MCF 10A (cell line): ENCODE measurements at regions not wholly inside any gene's neighbourhood (a gene's known extent, or its start where the extent isn't known, plus 50 kb on each side); places are given as distances from the start of the nearest gene placed in this dataset.

ENCODE experiments used
- BruUV-seq: library from RNA; stranded (reverse); fragments of 400-500 nt; replicated peaks from 2 replicates; lab custom pipeline; 2021; lab: Mats Ljungman, UMichigan
- CTCF ChIA-PET: fragments of 300-600 bp; sonication (Branson Sonifier 250); formaldehyde crosslinking; extraction: SDS; loops from one replicate; lab custom pipeline; 2021; ENCODE audit warnings: antibody characterized with exemption, inconsistent platforms; lab: Yijun Ruan, JAX
- POLR2A ChIA-PET: fragments of 300-600, 350-650 bp; sonication (Branson Sonifier 250); formaldehyde crosslinking; extraction: SDS; loops from one replicate; lab custom pipeline; 2020; ENCODE audit warnings: antibody characterized with exemption, inconsistent platforms; lab: Yijun Ruan, JAX
- DNase-seq: peaks from one replicate; pipeline ENCODE4 v3.0.0-alpha.2; 2018; ENCODE audit not compliant: unreplicated experiment
- H3K27ac Mint-ChIP-seq: one replicate; pipeline ENCODE4 v1.8.0; 2022; ENCODE audit warnings: mild to moderate bottlenecking, low read depth, mixed read lengths; ENCODE audit not compliant: unreplicated experiment
- H3K27me3 Mint-ChIP-seq: one replicate; pipeline ENCODE4 v1.8.0; 2022; ENCODE audit warnings: mixed read lengths; ENCODE audit not compliant: insufficient read depth, unreplicated experiment
- H3K36me3 Mint-ChIP-seq: one replicate; pipeline ENCODE4 v1.8.0; 2022; ENCODE audit warnings: mild to moderate bottlenecking, moderate library complexity, mixed read lengths; ENCODE audit not compliant: insufficient read depth, unreplicated experiment
- H3K4me1 Mint-ChIP-seq: one replicate; pipeline ENCODE4 v1.8.0; 2022; ENCODE audit warnings: mixed read lengths; ENCODE audit not compliant: insufficient read depth, unreplicated experiment
- H3K4me3 Mint-ChIP-seq: one replicate; pipeline ENCODE4 v1.8.0; 2022; ENCODE audit warnings: mild to moderate bottlenecking, moderate library complexity, mixed read lengths; ENCODE audit not compliant: unreplicated experiment
- H3K9me3 Mint-ChIP-seq: one replicate; pipeline ENCODE4 v1.8.0; 2022; ENCODE audit warnings: mixed read lengths; ENCODE audit not compliant: unreplicated experiment
- intact Hi-C: fragments of 100-400 bp; cut with micrococcal nuclease; formaldehyde crosslinking; loops from 2 replicates; pipeline ENCODE4 v1.14.1; 2022
- TF ChIP-seq, protein P1 (sequence below): fragments of 200-600 bp; IDR thresholded peaks from one replicate; pipeline ENCODE4 v1.8.0; 2022; ENCODE audit warnings: antibody characterized with exemption, mild to moderate bottlenecking; ENCODE audit not compliant: unreplicated experiment

- ChIA-PET CTCF (no interaction called here), POLR2A (no interaction called here)
- Mint-ChIP-seq H3K27ac (no peak overlapping the region), H3K4me3 (no peak overlapping the region), H3K36me3 (no peaks in the 10 kb centered on the region), H3K4me1 (no peaks in the 10 kb centered on the region), H3K9me3 (peaks cover 16% of the 10 kb centered on the region), H3K27me3 (no peaks in the 10 kb centered on the region)
- TF ChIP-seq, protein P1, sequence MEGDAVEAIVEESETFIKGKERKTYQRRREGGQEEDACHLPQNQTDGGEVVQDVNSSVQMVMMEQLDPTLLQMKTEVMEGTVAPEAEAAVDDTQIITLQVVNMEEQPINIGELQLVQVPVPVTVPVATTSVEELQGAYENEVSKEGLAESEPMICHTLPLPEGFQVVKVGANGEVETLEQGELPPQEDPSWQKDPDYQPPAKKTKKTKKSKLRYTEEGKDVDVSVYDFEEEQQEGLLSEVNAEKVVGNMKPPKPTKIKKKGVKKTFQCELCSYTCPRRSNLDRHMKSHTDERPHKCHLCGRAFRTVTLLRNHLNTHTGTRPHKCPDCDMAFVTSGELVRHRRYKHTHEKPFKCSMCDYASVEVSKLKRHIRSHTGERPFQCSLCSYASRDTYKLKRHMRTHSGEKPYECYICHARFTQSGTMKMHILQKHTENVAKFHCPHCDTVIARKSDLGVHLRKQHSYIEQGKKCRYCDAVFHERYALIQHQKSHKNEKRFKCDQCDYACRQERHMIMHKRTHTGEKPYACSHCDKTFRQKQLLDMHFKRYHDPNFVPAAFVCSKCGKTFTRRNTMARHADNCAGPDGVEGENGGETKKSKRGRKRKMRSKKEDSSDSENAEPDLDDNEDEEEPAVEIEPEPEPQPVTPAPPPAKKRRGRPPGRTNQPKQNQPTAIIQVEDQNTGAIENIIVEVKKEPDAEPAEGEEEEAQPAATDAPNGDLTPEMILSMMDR, result no peak
- intact Hi-C loops, result no loop called here
- BruUV-seq, result no TSS peak
- DNase-seq, result no peak
Observed at GRCh38 chrX:144809025-144809424, 438.3 kb upstream of the SPANXN1 start.

DNA sequence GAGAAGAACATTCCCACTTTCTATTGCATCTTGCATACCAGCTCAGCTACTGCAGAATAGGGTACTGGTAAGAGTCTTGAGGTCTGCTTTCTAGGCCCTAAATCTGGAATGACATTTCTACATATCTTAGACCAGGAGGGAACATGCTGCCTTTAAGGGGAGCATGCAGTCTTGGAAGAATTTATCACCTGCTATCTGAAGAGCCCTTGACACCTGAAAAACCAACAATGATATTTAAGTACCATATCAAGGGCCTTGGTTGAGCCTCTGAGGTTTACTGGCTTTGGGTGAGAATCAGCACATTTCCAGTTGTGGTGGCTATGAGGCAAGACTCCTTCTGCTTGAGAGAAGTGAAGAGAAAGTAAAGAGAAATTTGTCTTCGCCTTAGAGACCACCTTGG lies 436.8 kb upstream of the SPANXN1 start:
- Mint-ChIP-seq H3K27me3 (no peaks in the 10 kb centered on the region), H3K36me3 (no peaks in the 10 kb centered on the region), H3K9me3 (peaks cover 22% of the 10 kb centered on the region), H3K4me1 (no peaks in the 10 kb centered on the region), H3K27ac (no peak overlapping the region), H3K4me3 (no peak overlapping the region)
- DNase-seq, result no peak
- intact Hi-C loops, result no loop called here
- TF ChIP-seq, protein P1, result no peak
- ChIA-PET POLR2A (no interaction called here), CTCF (no interaction called here)
- no TSS peak for BruUV-seq

- TF ChIP-seq, protein P1, result no peak
- Mint-ChIP-seq H3K4me1 (peaks cover 12% of the 10 kb centered on the region), H3K27ac (peak overlapping the region; percentile 11), H3K9me3 (peaks cover 13% of the 10 kb centered on the region), H3K4me3 (no peak overlapping the region), H3K36me3 (peaks cover 4% of the 10 kb centered on the region), H3K27me3 (no peaks in the 10 kb centered on the region)
- intact Hi-C loops, result no loop called here
- peak; percentile 33 for DNase-seq
- ChIA-PET POLR2A (interaction anchor here (0.9 kb wide), 1 partner anchor 1088 kb away, joined by 4 read pairs; no protein-coding TSS in a partner anchor), CTCF (no interaction called here)
- no TSS peak for BruUV-seq
Observed at GRCh38 chrX:144819406-144819805, 427.9 kb upstream of the SPANXN1 start.

DNA sequence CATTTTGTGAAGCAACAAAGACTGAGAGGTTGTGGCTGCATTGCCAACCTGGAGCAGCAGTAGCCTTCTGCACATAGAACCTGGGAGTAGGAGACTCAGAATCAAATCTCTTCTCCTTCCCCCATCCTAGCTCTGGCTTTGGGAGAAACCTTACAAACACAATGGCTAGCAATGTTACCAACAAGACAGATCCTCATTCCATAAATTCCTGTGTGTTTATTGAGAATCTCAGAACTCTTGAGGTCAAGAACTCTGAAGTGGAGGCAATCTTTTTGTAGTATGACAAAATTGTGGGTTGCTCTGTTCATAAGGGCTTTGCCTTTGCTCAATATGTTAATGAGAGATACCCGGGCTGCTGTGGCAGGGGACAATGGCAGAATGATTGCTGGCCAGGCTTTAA lies 406.7 kb upstream of the SPANXN1 start:
- DNase-seq, result no peak
- H3K27ac Mint-ChIP-seq, result no peak overlapping the region
- no peaks in the 10 kb centered on the region for H3K4me1 Mint-ChIP-seq
- no peaks in the 10 kb centered on the region for H3K9me3 Mint-ChIP-seq
- ChIA-PET CTCF (no interaction called here), POLR2A (no interaction called here)
- H3K27me3 Mint-ChIP-seq, result no peaks in the 10 kb centered on the region
- TF ChIP-seq, protein P1, result no peak
- no peak overlapping the region for H3K4me3 Mint-ChIP-seq
- H3K36me3 Mint-ChIP-seq, result no peaks in the 10 kb centered on the region
- no TSS peak for BruUV-seq
- intact Hi-C loops, result no loop called here
